PFSK-1 (cell line): ENCODE measurements at regions not wholly inside any gene's neighbourhood (a gene's known extent, or its start where the extent isn't known, plus 50 kb on each side); places are given as distances from the start of the nearest gene placed in this dataset.

Experiments
- POLR2AphosphoS5 ChIP-seq: IDR thresholded peaks from 2 replicates; pipeline ENCODE4 v1.6.1; 2012; ENCODE audit warnings: low read depth, mild to moderate bottlenecking, control low read depth, low read length, moderate library complexity
- TAF1 ChIP-seq: IDR thresholded peaks from 2 replicates; pipeline ENCODE4 v1.6.1; 2012; ENCODE audit warnings: low read length, control low read depth, borderline replicate concordance; ENCODE audit not compliant: insufficient read depth
- TF ChIP-seq, protein P1 (sequence below), 2 experiments: IDR thresholded peaks; 2 replicates each; pipeline versions ENCODE4 v1.6.1 to v1.8.0; 2011 to 2012; ENCODE audit warnings: low read depth in 2 of 2, low read length in 2 of 2, control low read depth in 1 of 2, inconsistent platforms in 1 of 2, mild to moderate bottlenecking in 1 of 2, moderate library complexity in 1 of 2; ENCODE audit not compliant: insufficient read depth in 1 of 2

- TF ChIP-seq POLR2AphosphoS5 = no peak
- TF ChIP-seq TAF1 = no peak
- TF ChIP-seq, protein P1, sequence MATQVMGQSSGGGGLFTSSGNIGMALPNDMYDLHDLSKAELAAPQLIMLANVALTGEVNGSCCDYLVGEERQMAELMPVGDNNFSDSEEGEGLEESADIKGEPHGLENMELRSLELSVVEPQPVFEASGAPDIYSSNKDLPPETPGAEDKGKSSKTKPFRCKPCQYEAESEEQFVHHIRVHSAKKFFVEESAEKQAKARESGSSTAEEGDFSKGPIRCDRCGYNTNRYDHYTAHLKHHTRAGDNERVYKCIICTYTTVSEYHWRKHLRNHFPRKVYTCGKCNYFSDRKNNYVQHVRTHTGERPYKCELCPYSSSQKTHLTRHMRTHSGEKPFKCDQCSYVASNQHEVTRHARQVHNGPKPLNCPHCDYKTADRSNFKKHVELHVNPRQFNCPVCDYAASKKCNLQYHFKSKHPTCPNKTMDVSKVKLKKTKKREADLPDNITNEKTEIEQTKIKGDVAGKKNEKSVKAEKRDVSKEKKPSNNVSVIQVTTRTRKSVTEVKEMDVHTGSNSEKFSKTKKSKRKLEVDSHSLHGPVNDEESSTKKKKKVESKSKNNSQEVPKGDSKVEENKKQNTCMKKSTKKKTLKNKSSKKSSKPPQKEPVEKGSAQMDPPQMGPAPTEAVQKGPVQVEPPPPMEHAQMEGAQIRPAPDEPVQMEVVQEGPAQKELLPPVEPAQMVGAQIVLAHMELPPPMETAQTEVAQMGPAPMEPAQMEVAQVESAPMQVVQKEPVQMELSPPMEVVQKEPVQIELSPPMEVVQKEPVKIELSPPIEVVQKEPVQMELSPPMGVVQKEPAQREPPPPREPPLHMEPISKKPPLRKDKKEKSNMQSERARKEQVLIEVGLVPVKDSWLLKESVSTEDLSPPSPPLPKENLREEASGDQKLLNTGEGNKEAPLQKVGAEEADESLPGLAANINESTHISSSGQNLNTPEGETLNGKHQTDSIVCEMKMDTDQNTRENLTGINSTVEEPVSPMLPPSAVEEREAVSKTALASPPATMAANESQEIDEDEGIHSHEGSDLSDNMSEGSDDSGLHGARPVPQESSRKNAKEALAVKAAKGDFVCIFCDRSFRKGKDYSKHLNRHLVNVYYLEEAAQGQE (IDR thresholded peaks at IDR 0.05; ENCODE audit: insufficient read depth in 1 of 2, low read depth in 2 of 2, low read length in 2 of 2) = no peak
Measured at GRCh38 chr12:31201382-31201781, 124.6 kb downstream of the SINHCAF start.
